ENCODE measurements at regions not wholly inside any gene's neighbourhood (a gene's known extent, or its start where the extent isn't known, plus 50 kb on each side); places are given as distances from the start of the nearest gene placed in this dataset.

DNA sequence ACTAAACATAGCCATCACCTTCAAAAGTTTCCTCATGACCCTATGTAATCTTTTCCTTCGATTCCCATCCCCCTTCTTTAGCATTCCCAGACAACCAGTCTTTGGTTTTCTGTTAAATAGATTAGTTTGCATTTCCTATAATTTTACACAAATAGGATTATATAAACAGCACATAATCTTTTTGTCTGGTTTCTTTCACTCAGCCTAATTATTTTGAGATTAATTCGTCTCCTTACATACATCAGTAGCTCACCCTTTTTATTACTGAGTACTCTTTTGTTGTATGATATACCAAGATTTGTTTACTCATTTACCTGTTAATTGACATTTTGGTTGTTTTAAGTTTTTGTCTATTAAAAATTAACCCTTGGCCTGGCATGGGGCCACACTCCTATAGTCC lies 354.7 kb upstream of the CHRM2 start:
- Histone ChIP-seq H3K4me1 (ENCODE audit: insufficient read depth, low read length) (no peaks in the 10 kb centered on the region; the same call in 1 of the 2 replicates), H3K27ac (ENCODE audit: insufficient read length, low read depth, low read length) (no peak overlapping the region), H2AK5ac (ENCODE audit: insufficient read length, low read length) (no peak overlapping the region), H3K18ac (ENCODE audit: insufficient read length, low read depth, low read length) (no peak overlapping the region), H3K79me2 (ENCODE audit: insufficient read depth, low read length) (no peaks in the 10 kb centered on the region), H4K91ac (ENCODE audit: insufficient read length, low read depth, low read length) (no peak overlapping the region), H4K8ac (replicated peaks; ENCODE audit: insufficient read length, low read depth, low read length) (no peak overlapping the region), H3K14ac (ENCODE audit: insufficient read depth, low read length) (no peak overlapping the region), H3K9me3 (ENCODE audit: control insufficient read depth, low read depth, low read length) (no peaks in the 10 kb centered on the region), H2BK12ac (ENCODE audit: insufficient read length, low read depth, low read length) (no peak overlapping the region), H3K4me2 (ENCODE audit: insufficient read depth, insufficient read length, low read length) (no peak overlapping the region), H2AFZ (ENCODE audit: low read length) (no peak overlapping the region), H3K23me2 (ENCODE audit: insufficient read length, low read depth, low read length, poor library complexity, severe bottlenecking) (no peaks in the 10 kb centered on the region), H3K56ac (ENCODE audit: insufficient read length, low read depth, low read length) (no peak overlapping the region), H4K5ac (ENCODE audit: insufficient read length, low read depth, low read length) (no peak overlapping the region), H4K20me1 (ENCODE audit: control insufficient read depth, insufficient read depth, insufficient read length) (no peaks in the 10 kb centered on the region), H3K27me3 (ENCODE audit: insufficient read depth, low read length) (no peaks in the 10 kb centered on the region), H2BK120ac (ENCODE audit: low read depth, low read length, poor library complexity, severe bottlenecking) (no peak overlapping the region), H3T11ph (ENCODE audit: low read length) (no peak overlapping the region), H2BK5ac (ENCODE audit: insufficient read length, low read length) (no peak overlapping the region), H3K23ac (ENCODE audit: insufficient read length, low read depth, low read length) (no peak overlapping the region), H2BK15ac (ENCODE audit: low read depth, low read length) (no peak overlapping the region), H3K79me1 (ENCODE audit: insufficient read depth, low read depth, low read length, poor library complexity, severe bottlenecking) (no peaks in the 10 kb centered on the region), H3K4ac (ENCODE audit: low read depth, low read length) (no peak overlapping the region), H3K9ac (ENCODE audit: extremely low read depth, insufficient read length, low read length) (no peak overlapping the region), H2BK20ac (ENCODE audit: low read depth, low read length, poor library complexity, severe bottlenecking) (no peak overlapping the region)
- no peak overlapping the region for H3K27ac Mint-ChIP-seq
- no peak overlapping the region for H3K4me3 Mint-ChIP-seq
- peaks cover 0 to 2% (median 0%) of the 10 kb centered on the region in 3 experiments; a peak in 1 of 7 replicates for H3K36me3 Mint-ChIP-seq (ENCODE audit: insufficient read depth in 1 of 3, low read depth in 3 of 3)
- TF ChIP-seq, protein P1, sequence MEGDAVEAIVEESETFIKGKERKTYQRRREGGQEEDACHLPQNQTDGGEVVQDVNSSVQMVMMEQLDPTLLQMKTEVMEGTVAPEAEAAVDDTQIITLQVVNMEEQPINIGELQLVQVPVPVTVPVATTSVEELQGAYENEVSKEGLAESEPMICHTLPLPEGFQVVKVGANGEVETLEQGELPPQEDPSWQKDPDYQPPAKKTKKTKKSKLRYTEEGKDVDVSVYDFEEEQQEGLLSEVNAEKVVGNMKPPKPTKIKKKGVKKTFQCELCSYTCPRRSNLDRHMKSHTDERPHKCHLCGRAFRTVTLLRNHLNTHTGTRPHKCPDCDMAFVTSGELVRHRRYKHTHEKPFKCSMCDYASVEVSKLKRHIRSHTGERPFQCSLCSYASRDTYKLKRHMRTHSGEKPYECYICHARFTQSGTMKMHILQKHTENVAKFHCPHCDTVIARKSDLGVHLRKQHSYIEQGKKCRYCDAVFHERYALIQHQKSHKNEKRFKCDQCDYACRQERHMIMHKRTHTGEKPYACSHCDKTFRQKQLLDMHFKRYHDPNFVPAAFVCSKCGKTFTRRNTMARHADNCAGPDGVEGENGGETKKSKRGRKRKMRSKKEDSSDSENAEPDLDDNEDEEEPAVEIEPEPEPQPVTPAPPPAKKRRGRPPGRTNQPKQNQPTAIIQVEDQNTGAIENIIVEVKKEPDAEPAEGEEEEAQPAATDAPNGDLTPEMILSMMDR (conservative IDR thresholded peaks at IDR 0.05) = no peak
- no peaks in the 10 kb centered on the region for H3K9me3 Mint-ChIP-seq
- WGBS (ENCODE audit: extremely low coverage, insufficient read length, low lambda C conversion rate) = no CpG with 5 or more reads among the region's 2 CpGs
- no peak for DNase-seq
- H3K27me3 Mint-ChIP-seq (ENCODE audit: low read depth) = no peaks in the 10 kb centered on the region
- H3K4me1 Mint-ChIP-seq = peaks cover 13 to 15% of the 10 kb centered on the region in 2 experiments
